HL-60 (cell line): ENCODE measurements at regions not wholly inside any gene's neighbourhood (a gene's known extent, or its start where the extent isn't known, plus 50 kb on each side); places are given as distances from the start of the nearest gene placed in this dataset.

Source experiments
- GABPA ChIP-seq: IDR thresholded peaks from 2 replicates; pipeline ENCODE4 v1.6.1; 2012; ENCODE audit warnings: low read depth
- POLR2AphosphoS5 ChIP-seq: IDR thresholded peaks from 2 replicates; pipeline ENCODE4 v1.6.1; 2012; ENCODE audit warnings: low read depth
- REST ChIP-seq: IDR thresholded peaks from 2 replicates; pipeline ENCODE4 v1.6.1; 2012; ENCODE audit warnings: low read depth; ENCODE audit not compliant: insufficient replicate concordance
- SPI1 ChIP-seq: IDR thresholded peaks from 2 replicates; pipeline ENCODE4 v1.6.1; 2012; ENCODE audit warnings: low read depth, mild to moderate bottlenecking, borderline replicate concordance
- TF ChIP-seq, protein P1 (sequence below): IDR thresholded peaks from one replicate; pipeline ENCODE4 v1.5.1; 2011; ENCODE audit warnings: low read length, control low read depth, inconsistent platforms; ENCODE audit not compliant: insufficient read depth

GRCh38 chr5:155772009-155772662 lies 554.8 kb upstream of the SGCD start:
- TF ChIP-seq, protein P1, sequence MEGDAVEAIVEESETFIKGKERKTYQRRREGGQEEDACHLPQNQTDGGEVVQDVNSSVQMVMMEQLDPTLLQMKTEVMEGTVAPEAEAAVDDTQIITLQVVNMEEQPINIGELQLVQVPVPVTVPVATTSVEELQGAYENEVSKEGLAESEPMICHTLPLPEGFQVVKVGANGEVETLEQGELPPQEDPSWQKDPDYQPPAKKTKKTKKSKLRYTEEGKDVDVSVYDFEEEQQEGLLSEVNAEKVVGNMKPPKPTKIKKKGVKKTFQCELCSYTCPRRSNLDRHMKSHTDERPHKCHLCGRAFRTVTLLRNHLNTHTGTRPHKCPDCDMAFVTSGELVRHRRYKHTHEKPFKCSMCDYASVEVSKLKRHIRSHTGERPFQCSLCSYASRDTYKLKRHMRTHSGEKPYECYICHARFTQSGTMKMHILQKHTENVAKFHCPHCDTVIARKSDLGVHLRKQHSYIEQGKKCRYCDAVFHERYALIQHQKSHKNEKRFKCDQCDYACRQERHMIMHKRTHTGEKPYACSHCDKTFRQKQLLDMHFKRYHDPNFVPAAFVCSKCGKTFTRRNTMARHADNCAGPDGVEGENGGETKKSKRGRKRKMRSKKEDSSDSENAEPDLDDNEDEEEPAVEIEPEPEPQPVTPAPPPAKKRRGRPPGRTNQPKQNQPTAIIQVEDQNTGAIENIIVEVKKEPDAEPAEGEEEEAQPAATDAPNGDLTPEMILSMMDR = no peak
- TF ChIP-seq POLR2AphosphoS5 = no peak
- TF ChIP-seq REST = no peak
- no peak for TF ChIP-seq SPI1
- no peak for TF ChIP-seq GABPA
